NCI-H345 (cell line): ENCODE measurements at regions not wholly inside any gene's neighbourhood (a gene's known extent, or its start where the extent isn't known, plus 50 kb on each side); places are given as distances from the start of the nearest gene placed in this dataset.

Experiments used
- DNase-seq: peaks from one replicate; lab custom pipeline; 2025; lab: John Stamatoyannopoulos, UW

GRCh38 chr18:78679613-78680260 is 299.9 kb upstream of the SALL3 start:
- no peak for DNase-seq

GRCh38 chr18:78681396-78681795 is 298.2 kb upstream of the SALL3 start:
- no peak for DNase-seq

GRCh38 chr18:78681934-78682333 is 297.7 kb upstream of the SALL3 start:
- no peak for DNase-seq

GRCh38 chr18:78682716-78683115 is 296.9 kb upstream of the SALL3 start:
- DNase-seq = no peak

- no peak for DNase-seq
Observed at GRCh38 chr18:78683191-78684010, 296.2 kb upstream of the SALL3 start.

- DNase-seq = no peak
Observed at GRCh38 chr18:78685250-78685979, 294.2 kb upstream of the SALL3 start.

- no peak for DNase-seq
Observed at GRCh38 chr18:78685980-78686530, 293.6 kb upstream of the SALL3 start.

GRCh38 chr18:78686976-78687685 is 292.5 kb upstream of the SALL3 start:
- DNase-seq = no peak

- no peak for DNase-seq
Observed at GRCh38 chr18:78687736-78688135, 291.9 kb upstream of the SALL3 start.

GRCh38 chr18:78688249-78688648 is 291.4 kb upstream of the SALL3 start:
- no peak for DNase-seq

GRCh38 chr18:78688916-78689315 is 290.7 kb upstream of the SALL3 start:
- no peak for DNase-seq

GRCh38 chr18:78689606-78690005 is 290.0 kb upstream of the SALL3 start:
- DNase-seq = no peak

- DNase-seq = no peak
Observed at GRCh38 chr18:78692105-78692504, 287.5 kb upstream of the SALL3 start.

- no peak for DNase-seq
Observed at GRCh38 chr18:78693429-78693828, 286.2 kb upstream of the SALL3 start.

GRCh38 chr18:78696698-78697435 is 282.8 kb upstream of the SALL3 start:
- no peak for DNase-seq

GRCh38 chr18:78697446-78697845 is 282.2 kb upstream of the SALL3 start:
- DNase-seq = no peak

GRCh38 chr18:78698914-78699313 is 280.7 kb upstream of the SALL3 start:
- no peak for DNase-seq

- DNase-seq = no peak
Observed at GRCh38 chr18:78699499-78699898, 280.1 kb upstream of the SALL3 start.

- no peak for DNase-seq
Observed at GRCh38 chr18:78701771-78702396, 277.7 kb upstream of the SALL3 start.

GRCh38 chr18:78703291-78703690 is 276.3 kb upstream of the SALL3 start:
- no peak for DNase-seq

GRCh38 chr18:78704971-78705461 is 274.6 kb upstream of the SALL3 start:
- DNase-seq = no peak
